Skin epidermis (tissue), 12 donors: ENCODE measurements at regions not wholly inside any gene's neighbourhood (a gene's known extent, or its start where the extent isn't known, plus 50 kb on each side); places are given as distances from the start of the nearest gene placed in this dataset.
A peak's percentile ranks its signal among the peaks of the same experiment; 100 is the strongest.

ENCODE experiments used
- H3K27ac ChIP-seq, 21 experiments: fragments of 200-600 bp; sonication (generic) in 11 of 21; one replicate each; pipeline ENCODE4 v1.5.0; 2020; ENCODE audit warnings: mild to moderate bottlenecking in 3 of 21, inconsistent platforms in 2 of 21, moderate library complexity in 2 of 21
- H3K4me3 ChIP-seq, 7 experiments: fragments of 200-600 bp; sonication (generic) in 2 of 7; one replicate each; pipeline ENCODE4 v1.5.0; 2020; ENCODE audit warnings: inconsistent platforms in 2 of 7, mild to moderate bottlenecking in 2 of 7, moderate library complexity in 1 of 7

GRCh38 chr2:237258615-237259014 lies 155.3 kb downstream of the COL6A3 start:
- peak overlapping the region in 15 of 21 experiments; percentile 9 to 94 (median 74) for H3K27ac ChIP-seq
- no peak overlapping the region for H3K4me3 ChIP-seq

GRCh38 chr2:237259201-237259600 lies 154.8 kb downstream of the COL6A3 start:
- Histone ChIP-seq H3K4me3 (no peak overlapping the region), H3K27ac (peak overlapping the region in 13 of 21 experiments; percentile 9 to 94 (median 71))

- peak overlapping the region in 5 of 21 experiments; percentile 29 to 94 (median 77) for H3K27ac ChIP-seq
- no peak overlapping the region for H3K4me3 ChIP-seq
Observed at GRCh38 chr2:237260039-237260620, 153.8 kb downstream of the COL6A3 start.

- Histone ChIP-seq H3K27ac (peak overlapping the region in 2 of 21 experiments; percentile 7 to 60), H3K4me3 (no peak overlapping the region)
Observed at GRCh38 chr2:237260686-237261085, 153.3 kb downstream of the COL6A3 start.

GRCh38 chr2:237261327-237261726 lies 152.6 kb downstream of the COL6A3 start:
- Histone ChIP-seq H3K27ac (peak overlapping the region in 4 of 21 experiments; percentile 37 to 60 (median 48)), H3K4me3 (no peak overlapping the region)

GRCh38 chr2:237262838-237263771 lies 150.9 kb downstream of the COL6A3 start:
- Histone ChIP-seq H3K27ac (peak overlapping the region in 10 of 21 experiments; percentile 9 to 64 (median 38)), H3K4me3 (no peak overlapping the region)

GRCh38 chr2:237264480-237265219 lies 149.3 kb downstream of the COL6A3 start:
- Histone ChIP-seq H3K4me3 (no peak overlapping the region), H3K27ac (peak overlapping the region in 7 of 21 experiments; percentile 22 to 75 (median 42))

GRCh38 chr2:237268004-237268708 lies 145.8 kb downstream of the COL6A3 start:
- Histone ChIP-seq H3K4me3 (no peak overlapping the region), H3K27ac (no peak overlapping the region)

GRCh38 chr2:237269138-237269875 lies 144.7 kb downstream of the COL6A3 start:
- Histone ChIP-seq H3K27ac (peak overlapping the region in 3 of 21 experiments; percentile 43 to 51 (median 49)), H3K4me3 (no peak overlapping the region)

GRCh38 chr2:237270520-237270919 lies 143.4 kb downstream of the COL6A3 start:
- peak overlapping the region in 5 of 21 experiments; percentile 11 to 51 (median 29) for H3K27ac ChIP-seq
- no peak overlapping the region for H3K4me3 ChIP-seq

GRCh38 chr2:237271698-237272652 lies 142.0 kb downstream of the COL6A3 start:
- H3K27ac ChIP-seq = no peak overlapping the region
- H3K4me3 ChIP-seq = no peak overlapping the region
